HUES64 (cell line): ENCODE measurements at regions not wholly inside any gene's neighbourhood (a gene's known extent, or its start where the extent isn't known, plus 50 kb on each side); places are given as distances from the start of the nearest gene placed in this dataset.

Experiments
- H3K27ac ChIP-seq: 2 replicates; pipeline ENCODE4 v1.7.0; 2013; ENCODE audit warnings: low read depth, low read length, inconsistent platforms
- H3K27me3 ChIP-seq: 2 replicates; pipeline ENCODE4 v1.6.1; 2013; ENCODE audit warnings: mild to moderate bottlenecking, low read length; ENCODE audit not compliant: insufficient read depth
- H3K36me3 ChIP-seq: 2 replicates; pipeline ENCODE4 v1.6.1; 2013; ENCODE audit warnings: mild to moderate bottlenecking, low read length; ENCODE audit not compliant: insufficient read depth
- H3K4me1 ChIP-seq: 2 replicates; pipeline ENCODE4 v1.6.1; 2013; ENCODE audit warnings: mild to moderate bottlenecking, low read length, moderate library complexity; ENCODE audit not compliant: insufficient read depth
- H3K4me3 ChIP-seq: 2 replicates; pipeline ENCODE4 v1.5.1; 2013; ENCODE audit warnings: mild to moderate bottlenecking, low read length, moderate library complexity
- H3K9ac ChIP-seq: 2 replicates; pipeline ENCODE4 v1.6.1; 2013; ENCODE audit warnings: mild to moderate bottlenecking, low read depth, low read length
- H3K9me3 ChIP-seq: 2 replicates; pipeline ENCODE4 v1.6.1; 2013; ENCODE audit warnings: low read depth, low read length; ENCODE audit not compliant: insufficient read depth
- WGBS: fragments of 150-250, 120-280 bp; methylation state at CpG from one replicate; pipeline ENCODE4 v1.1.7; 2013; ENCODE audit warnings: missing lambda C conversion rate; 5-methylcytosine and 5-hydroxymethylcytosine counted together

DNA sequence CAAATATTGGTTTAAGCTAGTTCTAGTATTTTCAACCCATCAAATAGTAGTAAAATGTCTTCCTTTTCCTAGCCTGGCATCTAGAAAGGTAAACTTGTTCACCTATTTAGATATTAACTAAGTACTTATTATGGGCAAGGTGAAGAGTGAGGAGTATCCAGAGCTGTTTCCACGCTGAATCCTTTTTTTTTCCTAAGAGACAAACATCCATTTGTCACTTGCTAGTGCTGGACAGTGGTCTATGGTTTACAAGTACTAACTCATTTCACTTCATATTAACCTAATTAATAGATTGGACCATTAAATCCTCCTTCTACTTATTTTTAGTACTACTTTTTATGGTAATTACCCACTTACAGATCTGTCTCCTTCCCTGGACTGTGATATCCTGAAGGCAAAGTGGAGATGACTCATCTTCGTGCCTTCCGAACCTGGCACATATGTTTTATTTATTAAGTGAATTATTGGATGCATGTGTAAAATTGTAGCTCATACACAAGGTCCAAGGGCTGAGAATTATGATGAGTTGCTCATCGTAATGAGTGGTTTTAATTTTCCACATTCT is 159.6 kb upstream of the IGFBP3 start:
- H3K4me1 ChIP-seq = no peaks in the 10 kb centered on the region
- no peaks in the 10 kb centered on the region for H3K27me3 ChIP-seq
- H3K27ac ChIP-seq = no peak overlapping the region
- no peaks in the 10 kb centered on the region for H3K9me3 ChIP-seq
- no peak overlapping the region for H3K9ac ChIP-seq
- no peaks in the 10 kb centered on the region for H3K36me3 ChIP-seq
- WGBS = 92% methylated on average over 3 of the region's 4 CpGs
- H3K4me3 ChIP-seq = no peak overlapping the region

DNA sequence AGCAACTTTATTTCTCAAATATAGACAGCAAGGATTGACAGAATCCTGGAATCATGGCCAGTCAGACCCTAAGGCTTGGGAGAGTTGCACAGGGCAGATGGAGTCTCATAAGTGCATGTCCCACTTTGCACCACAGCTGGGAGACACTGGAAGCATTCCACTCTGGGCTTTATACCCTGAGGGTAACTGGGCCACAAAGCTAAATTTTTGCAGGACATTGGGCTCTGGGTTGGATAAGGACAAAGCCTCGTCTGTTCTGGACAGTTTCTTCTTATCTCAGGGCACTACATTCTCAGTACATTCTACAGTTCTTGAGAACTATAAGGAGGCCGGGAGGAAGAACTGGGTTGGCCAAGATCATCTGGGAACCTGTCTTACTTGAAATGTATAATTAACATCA is 158.3 kb upstream of the IGFBP3 start:
- Histone ChIP-seq H3K27ac (no peak overlapping the region), H3K9ac (no peak overlapping the region), H3K4me3 (no peak overlapping the region), H3K27me3 (no peaks in the 10 kb centered on the region), H3K9me3 (no peaks in the 10 kb centered on the region), H3K4me1 (no peaks in the 10 kb centered on the region), H3K36me3 (no peaks in the 10 kb centered on the region)
- WGBS = 87% methylated on average over 1 of the region's 2 CpGs

DNA sequence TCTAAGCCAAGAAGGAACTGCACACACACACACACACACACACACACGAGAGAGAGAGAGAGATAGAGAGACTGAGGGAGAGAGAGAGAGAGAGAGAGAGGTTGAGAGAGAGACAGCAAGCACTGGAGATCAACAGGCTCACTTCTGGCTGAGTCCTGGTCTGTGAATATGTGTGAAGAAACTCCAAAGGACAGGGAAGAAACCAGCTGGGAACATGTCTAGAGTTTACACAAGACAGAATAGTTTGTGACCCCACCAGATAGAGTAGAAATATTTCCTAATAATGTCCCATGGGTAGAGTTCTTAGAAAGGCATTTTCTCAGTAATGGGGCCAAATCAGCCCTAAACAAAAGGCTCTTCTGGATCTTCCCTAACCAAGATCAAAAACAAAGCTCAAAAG is 155.5 kb upstream of the IGFBP3 start:
- Histone ChIP-seq H3K36me3 (no peaks in the 10 kb centered on the region), H3K4me3 (no peak overlapping the region), H3K27ac (no peak overlapping the region), H3K4me1 (no peaks in the 10 kb centered on the region), H3K27me3 (no peaks in the 10 kb centered on the region), H3K9ac (no peak overlapping the region), H3K9me3 (no peaks in the 10 kb centered on the region)
- 88% methylated on average over 1 of the region's 1 CpG for WGBS

DNA sequence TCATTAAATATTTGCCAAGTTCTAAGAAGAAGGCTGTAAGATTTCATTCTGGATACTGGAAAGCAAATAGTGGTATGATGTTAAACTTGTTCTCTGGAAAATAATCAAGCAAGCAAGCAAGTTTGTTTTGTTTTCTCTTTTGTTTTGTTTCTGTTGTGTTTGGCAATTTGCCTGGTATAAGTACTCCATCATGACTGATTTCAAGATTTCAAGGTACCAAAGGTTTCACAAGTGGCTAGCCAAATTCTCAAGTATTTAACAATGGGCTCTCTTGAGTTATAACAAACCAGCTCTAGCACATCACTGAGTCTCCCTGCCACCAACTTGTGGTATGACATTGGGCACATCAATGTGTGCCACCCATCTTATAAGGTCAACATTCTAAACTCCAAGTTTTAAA is 151.7 kb upstream of the IGFBP3 start:
- Histone ChIP-seq H3K27ac (no peak overlapping the region), H3K4me1 (no peaks in the 10 kb centered on the region), H3K27me3 (no peaks in the 10 kb centered on the region), H3K4me3 (no peak overlapping the region), H3K9me3 (no peaks in the 10 kb centered on the region), H3K36me3 (no peaks in the 10 kb centered on the region), H3K9ac (no peak overlapping the region)

DNA sequence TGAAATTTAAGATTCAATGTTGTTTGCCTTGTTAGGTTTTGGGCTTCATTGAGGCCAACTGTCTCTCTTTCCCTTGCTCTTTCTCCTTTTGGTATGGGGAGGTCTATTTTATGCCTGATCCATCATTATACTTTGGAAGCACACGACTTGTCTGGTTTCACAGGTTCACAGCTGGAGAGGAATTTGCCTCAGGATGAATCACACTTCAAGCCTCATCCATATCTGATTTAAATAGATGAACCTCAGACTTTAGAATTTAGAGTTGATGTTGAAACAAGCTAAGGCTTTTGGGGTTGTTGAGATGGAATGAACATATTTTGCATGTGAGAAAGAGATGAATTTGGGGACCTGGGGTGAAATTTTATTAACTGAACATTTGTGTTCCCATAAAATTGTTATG is 150.5 kb upstream of the IGFBP3 start:
- Histone ChIP-seq H3K4me1 (no peaks in the 10 kb centered on the region), H3K36me3 (no peaks in the 10 kb centered on the region), H3K27ac (no peak overlapping the region), H3K9me3 (no peaks in the 10 kb centered on the region), H3K27me3 (no peaks in the 10 kb centered on the region), H3K9ac (no peak overlapping the region), H3K4me3 (no peak overlapping the region)
- WGBS = no CpG with 5 or more reads among the region's 1 CpG

DNA sequence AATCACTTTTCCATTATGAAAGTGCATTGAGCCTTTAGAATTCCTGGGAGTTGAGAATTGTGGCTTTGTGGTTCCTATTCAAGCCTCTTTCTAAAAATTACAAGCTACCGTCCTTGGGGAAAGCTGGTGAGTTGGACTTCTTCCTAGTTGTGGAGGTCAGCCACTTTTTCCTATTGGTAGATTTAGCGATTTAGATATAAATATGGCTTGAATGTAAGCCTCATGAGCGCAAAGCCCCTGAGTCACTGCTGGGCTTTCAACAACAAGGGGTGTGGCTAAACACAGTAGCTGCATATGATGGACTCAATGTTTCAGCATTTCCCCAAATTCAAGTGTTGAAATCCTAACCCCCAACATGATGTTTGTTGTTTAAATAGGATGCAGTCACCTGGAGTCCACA is 150.0 kb upstream of the IGFBP3 start:
- Histone ChIP-seq H3K27ac (no peak overlapping the region), H3K9ac (no peak overlapping the region), H3K9me3 (no peaks in the 10 kb centered on the region), H3K36me3 (no peaks in the 10 kb centered on the region), H3K4me1 (no peaks in the 10 kb centered on the region), H3K27me3 (no peaks in the 10 kb centered on the region), H3K4me3 (no peak overlapping the region)
- 85% methylated on average over 3 of the region's 3 CpGs for WGBS

DNA sequence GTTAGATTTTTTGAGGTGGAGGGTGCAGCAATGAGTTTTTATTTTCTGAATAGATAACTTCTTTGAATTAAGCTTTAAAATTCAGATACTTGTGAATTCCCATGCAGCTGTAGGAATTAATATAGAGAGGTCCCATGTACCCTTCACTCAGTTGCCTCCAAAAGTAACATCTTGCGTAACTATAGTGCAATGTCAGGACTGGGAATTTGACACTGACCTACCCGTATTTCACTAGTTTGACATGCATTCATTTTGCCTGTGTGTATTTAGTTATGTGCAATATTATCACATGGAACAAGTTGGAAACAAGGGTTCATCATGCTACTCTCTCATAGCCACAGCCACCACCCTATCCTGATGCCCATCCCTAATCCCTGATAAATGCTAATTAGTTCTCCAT is 147.1 kb upstream of the IGFBP3 start:
- H3K9ac ChIP-seq = no peak overlapping the region
- no peaks in the 10 kb centered on the region for H3K27me3 ChIP-seq
- WGBS = 92% methylated on average over 2 of the region's 2 CpGs

DNA sequence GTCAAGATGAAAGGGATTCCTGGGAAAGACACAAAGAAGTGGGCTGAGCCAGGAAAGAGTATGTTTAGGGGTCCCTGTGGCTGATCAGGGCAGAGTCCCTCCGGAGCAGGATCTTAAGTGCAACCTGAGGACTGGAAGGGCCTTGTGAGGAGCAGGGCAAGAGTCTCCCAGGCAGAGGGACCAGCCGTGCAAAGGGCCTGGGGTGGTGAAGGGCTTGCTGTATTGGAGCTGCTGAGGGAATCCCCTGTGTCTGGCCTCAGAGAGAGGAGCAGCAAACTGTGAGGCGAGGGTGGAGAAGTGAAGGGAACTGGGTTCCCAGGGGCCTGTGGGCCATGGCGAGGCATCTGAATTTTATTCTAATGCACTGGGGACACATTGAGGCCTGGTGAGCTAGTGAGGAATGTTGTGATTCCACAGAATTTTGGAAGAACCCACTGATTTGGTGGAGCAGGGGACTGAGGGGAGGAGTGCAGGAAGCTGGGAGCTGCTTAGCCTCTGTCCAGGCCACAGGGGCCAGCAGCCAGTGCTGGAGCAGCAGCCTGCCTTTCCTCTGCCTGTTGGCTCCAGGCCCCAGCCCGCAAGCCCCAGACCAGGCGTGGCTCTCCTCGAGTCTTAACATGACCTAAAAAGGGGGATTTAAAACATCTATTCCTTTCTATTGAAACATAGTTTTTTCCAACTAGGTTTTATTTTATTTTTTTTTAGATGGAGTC is 138.4 kb upstream of the IGFBP3 start:
- 83% methylated on average over 7 of the region's 7 CpGs for WGBS
- Histone ChIP-seq H3K27me3 (no peaks in the 10 kb centered on the region), H3K4me1 (no peaks in the 10 kb centered on the region), H3K36me3 (no peaks in the 10 kb centered on the region), H3K9ac (no peak overlapping the region), H3K27ac (no peak overlapping the region), H3K4me3 (no peak overlapping the region), H3K9me3 (no peaks in the 10 kb centered on the region)

More for the DNA sequence above, 147.1 kb upstream of the IGFBP3 start:
- Histone ChIP-seq H3K27ac (no peak overlapping the region), H3K9me3 (no peaks in the 10 kb centered on the region), H3K4me1 (no peaks in the 10 kb centered on the region), H3K36me3 (no peaks in the 10 kb centered on the region), H3K4me3 (no peak overlapping the region)

DNA sequence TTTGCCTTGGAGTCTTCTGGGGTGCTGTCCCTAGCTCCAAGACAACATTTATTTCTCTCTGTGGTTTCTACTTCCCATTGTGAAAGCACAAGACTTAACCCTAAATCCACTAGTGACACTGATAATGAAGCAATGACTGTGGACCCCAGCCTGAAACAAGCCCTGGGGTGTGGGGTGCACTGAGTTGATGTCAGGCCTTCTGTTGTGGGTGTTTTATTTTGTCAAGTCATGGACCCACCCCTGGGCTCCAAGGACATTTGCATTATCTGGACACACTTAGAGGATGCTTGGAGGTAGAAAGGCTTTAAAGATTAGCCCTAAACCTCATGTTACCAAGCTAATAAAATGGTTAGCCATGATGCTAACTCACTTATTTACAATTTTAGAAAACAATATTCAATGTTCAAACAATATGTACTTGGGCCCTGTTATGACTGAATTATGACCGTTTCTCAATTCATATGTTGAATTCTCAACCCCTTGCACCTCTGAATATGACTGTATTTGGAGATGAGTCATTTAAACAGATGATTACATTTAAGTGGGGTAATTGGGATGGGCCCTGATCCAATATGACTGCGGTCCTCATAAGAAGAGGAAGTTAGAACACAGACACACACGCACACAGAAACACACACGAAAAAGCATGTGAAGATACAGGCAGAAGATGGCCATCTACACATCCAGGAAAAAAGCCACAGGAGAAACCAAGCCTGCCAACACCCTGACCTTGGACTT is 137.2 kb upstream of the IGFBP3 start:
- no peak overlapping the region for H3K9ac ChIP-seq
- no peaks in the 10 kb centered on the region for H3K4me1 ChIP-seq
- H3K9me3 ChIP-seq = no peaks in the 10 kb centered on the region
- no peaks in the 10 kb centered on the region for H3K27me3 ChIP-seq
- WGBS = 95% methylated on average over 4 of the region's 4 CpGs
- no peak overlapping the region for H3K4me3 ChIP-seq
- H3K36me3 ChIP-seq = no peaks in the 10 kb centered on the region
- H3K27ac ChIP-seq = no peak overlapping the region

DNA sequence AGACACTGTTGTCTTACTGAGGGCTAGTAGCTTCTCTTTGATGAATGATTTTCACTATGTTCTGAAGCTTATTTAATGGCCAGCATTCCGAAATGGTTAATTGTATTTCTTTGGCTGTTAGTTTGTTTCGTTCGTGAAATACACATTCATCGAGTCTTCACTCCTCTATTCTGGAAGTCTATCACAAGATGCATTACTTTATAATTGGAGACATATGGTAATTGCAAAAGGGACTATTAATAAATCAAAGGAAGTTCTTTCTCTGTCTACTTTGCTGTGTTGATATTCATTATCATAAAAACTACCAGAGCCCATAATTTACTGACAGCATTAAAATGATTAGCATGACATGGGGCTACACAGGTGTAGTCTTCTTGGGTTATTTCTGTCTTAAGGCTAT is 133.8 kb upstream of the IGFBP3 start:
- no peaks in the 10 kb centered on the region for H3K4me1 ChIP-seq
- WGBS = 96% methylated on average over 4 of the region's 4 CpGs
- H3K36me3 ChIP-seq = no peaks in the 10 kb centered on the region
- H3K9ac ChIP-seq = no peak overlapping the region
- H3K27ac ChIP-seq = no peak overlapping the region
- no peaks in the 10 kb centered on the region for H3K9me3 ChIP-seq
- no peaks in the 10 kb centered on the region for H3K27me3 ChIP-seq
- no peak overlapping the region for H3K4me3 ChIP-seq

DNA sequence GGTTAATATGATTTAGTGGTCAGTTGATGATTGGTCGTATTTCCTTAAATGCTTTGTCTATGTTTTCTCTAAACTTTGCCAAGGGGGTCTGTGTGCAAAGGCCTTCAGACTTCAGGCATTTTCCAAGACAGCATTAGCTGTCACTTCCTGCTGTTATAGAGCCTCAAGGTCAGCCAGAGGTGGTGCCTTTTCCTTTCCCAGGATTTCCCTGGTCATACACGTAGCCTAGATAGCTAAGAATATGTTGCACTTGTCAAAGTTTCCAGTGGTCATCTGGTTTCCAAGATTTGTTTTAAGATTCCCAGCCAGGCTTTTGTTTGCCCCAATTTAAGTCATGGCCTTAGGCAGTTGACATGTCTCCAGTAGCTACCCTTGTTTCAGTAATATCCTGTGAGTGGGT is 133.2 kb upstream of the IGFBP3 start:
- WGBS = 86% methylated on average over 2 of the region's 2 CpGs
- Histone ChIP-seq H3K36me3 (no peaks in the 10 kb centered on the region), H3K4me1 (no peaks in the 10 kb centered on the region), H3K4me3 (no peak overlapping the region), H3K9me3 (no peaks in the 10 kb centered on the region), H3K27ac (no peak overlapping the region), H3K9ac (no peak overlapping the region), H3K27me3 (no peaks in the 10 kb centered on the region)
